HG03571 (cell line): ENCODE measurements at regions not wholly inside any gene's neighbourhood (a gene's known extent, or its start where the extent isn't known, plus 50 kb on each side); places are given as distances from the start of the nearest gene placed in this dataset.

Source experiments
- ATAC-seq: cut with Tn5 transposase; IDR thresholded peaks from one replicate; pipeline ENCODE4 v1.9.1; 2021; ENCODE audit not compliant: unreplicated experiment

- no peak for ATAC-seq
These were observed 210.7 kb downstream of the PDCD6IP start for GRCh38 chr3:34008836-34009809.

- ATAC-seq, result no peak
These were observed 213.0 kb downstream of the PDCD6IP start for GRCh38 chr3:34011171-34012101.

GRCh38 chr3:34012102-34012461 is 213.7 kb downstream of the PDCD6IP start:
- ATAC-seq, result no peak

- ATAC-seq, result no peak
These were observed 215.6 kb downstream of the PDCD6IP start for GRCh38 chr3:34013818-34014570.

GRCh38 chr3:34015204-34016142 is 217.0 kb downstream of the PDCD6IP start:
- no peak for ATAC-seq

GRCh38 chr3:34016925-34017587 is 218.6 kb downstream of the PDCD6IP start:
- peak; percentile 58 for ATAC-seq

GRCh38 chr3:34017757-34018156 is 219.3 kb downstream of the PDCD6IP start:
- no peak for ATAC-seq

GRCh38 chr3:34019158-34019557 is 220.7 kb downstream of the PDCD6IP start:
- no peak for ATAC-seq

GRCh38 chr3:34020170-34020569 is 221.7 kb downstream of the PDCD6IP start:
- ATAC-seq, result no peak

- no peak for ATAC-seq
These were observed 222.6 kb downstream of the PDCD6IP start for GRCh38 chr3:34020726-34021680.

GRCh38 chr3:34022147-34022546 is 223.7 kb downstream of the PDCD6IP start:
- ATAC-seq, result no peak

GRCh38 chr3:34024447-34025240 is 226.2 kb downstream of the PDCD6IP start:
- no peak for ATAC-seq

GRCh38 chr3:34033839-34034238 is 235.4 kb downstream of the PDCD6IP start:
- ATAC-seq, result no peak

- ATAC-seq, result no peak
These were observed 236.4 kb downstream of the PDCD6IP start for GRCh38 chr3:34034840-34035239.

- ATAC-seq, result no peak
These were observed 237.3 kb downstream of the PDCD6IP start for GRCh38 chr3:34035775-34036174.

- no peak for ATAC-seq
These were observed 238.8 kb downstream of the PDCD6IP start for GRCh38 chr3:34037260-34037659.

- ATAC-seq, result no peak
These were observed 239.7 kb downstream of the PDCD6IP start for GRCh38 chr3:34038131-34038530.
